Smooth muscle cell (in vitro differentiated cells): ENCODE measurements at regions not wholly inside any gene's neighbourhood (a gene's known extent, or its start where the extent isn't known, plus 50 kb on each side); places are given as distances from the start of the nearest gene placed in this dataset.
A peak's percentile ranks its signal among the peaks of the same experiment; 100 is the strongest.

Experiments used
- DNase-seq: peaks from one replicate; lab custom pipeline; 2025; ENCODE audit not compliant: unreplicated experiment; lab: John Stamatoyannopoulos, UW
- H2AFZ ChIP-seq: fragments of 200-600 bp; sonication (generic); 2 replicates; pipeline ENCODE4 v1.6.0; 2016; ENCODE audit warnings: antibody characterized with exemption, low read depth, mild to moderate bottlenecking
- H3F3A ChIP-seq: fragments of 200-600 bp; sonication (generic); 2 replicates; pipeline ENCODE4 v1.6.0; 2017; ENCODE audit warnings: antibody characterized with exemption, low read depth
- H3K27ac ChIP-seq: fragments of 200-600 bp; sonication (generic); 2 replicates; pipeline ENCODE4 v1.5.1; 2016; ENCODE audit warnings: low read depth, mild to moderate bottlenecking
- H3K27me3 ChIP-seq: fragments of 200-600 bp; sonication (generic); 2 replicates; pipeline ENCODE4 v1.6.1; 2016; ENCODE audit warnings: low read depth, mild to moderate bottlenecking
- H3K36me3 ChIP-seq: fragments of 200-600 bp; sonication (generic); 2 replicates; pipeline ENCODE4 v1.5.1; 2016; ENCODE audit warnings: low read depth
- H3K4me1 ChIP-seq: fragments of 200-600 bp; sonication (generic); 2 replicates; pipeline ENCODE4 v1.5.1; 2016; ENCODE audit warnings: low read depth
- H3K4me2 ChIP-seq: fragments of 200-600 bp; sonication (generic); 2 replicates; pipeline ENCODE4 v1.6.0; 2016; ENCODE audit warnings: mild to moderate bottlenecking
- H3K4me3 ChIP-seq: fragments of 200-600 bp; sonication (generic); 2 replicates; pipeline ENCODE4 v1.5.1; 2016; ENCODE audit warnings: mild to moderate bottlenecking
- H3K79me2 ChIP-seq: fragments of 200-600 bp; sonication (generic); 2 replicates; pipeline ENCODE4 v1.6.0; 2016; ENCODE audit warnings: low read depth, mild to moderate bottlenecking
- H3K9ac ChIP-seq: fragments of 200-600 bp; sonication (generic); 2 replicates; pipeline ENCODE4 v1.6.0; 2016; ENCODE audit warnings: low read depth
- H3K9me3 ChIP-seq: fragments of 200-600 bp; sonication (generic); replicated peaks from 2 replicates; pipeline ENCODE4 v1.5.1; 2016; ENCODE audit warnings: low read depth
- H4K20me1 ChIP-seq: fragments of 200-600 bp; sonication (generic); 2 replicates; pipeline ENCODE4 v1.6.0; 2016; ENCODE audit warnings: low read depth
- WGBS: methylation state at CpG from one replicate; pipeline ENCODE4 v1.1.7; 2016; ENCODE audit warnings: low lambda C conversion rate; 5-methylcytosine and 5-hydroxymethylcytosine counted together
- TF ChIP-seq, protein P1 (sequence below): fragments of 200-600 bp; sonication (generic); IDR thresholded peaks from 2 replicates; pipeline ENCODE4 v1.5.1; 2017; ENCODE audit warnings: borderline replicate concordance, mild to moderate bottlenecking, antibody characterized with exemption; ENCODE audit not compliant: insufficient read depth, poor library complexity, severe bottlenecking

DNA sequence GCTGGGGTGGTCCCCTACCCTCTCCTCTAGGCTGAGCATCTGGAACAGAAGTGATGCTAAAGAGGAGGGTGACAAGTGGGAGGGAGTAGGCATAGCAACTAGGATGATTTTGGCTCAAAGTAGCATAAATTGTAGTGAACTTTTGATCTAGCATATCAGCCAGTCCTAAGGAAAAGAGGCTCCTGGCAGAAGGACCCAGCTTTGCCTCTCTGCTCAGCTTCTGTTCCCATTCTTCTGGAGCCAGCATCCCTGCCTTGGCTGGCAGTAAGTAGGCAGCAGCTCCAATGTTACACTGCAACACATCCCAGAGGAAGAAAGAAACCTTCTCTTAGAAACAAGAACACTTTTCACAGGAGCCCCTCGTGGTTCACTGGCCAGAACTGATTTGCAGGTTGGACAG is 487.0 kb downstream of the MTRR start:
- Histone ChIP-seq H3K9me3 (no peaks in the 10 kb centered on the region), H3K4me3 (no peak overlapping the region), H3K9ac (no peak overlapping the region), H3K79me2 (no peaks in the 10 kb centered on the region), H3K36me3 (no peaks in the 10 kb centered on the region), H2AFZ (no peak overlapping the region), H3K27me3 (no peaks in the 10 kb centered on the region), H3K27ac (no peak overlapping the region), H3K4me2 (no peak overlapping the region), H3F3A (no peaks in the 10 kb centered on the region), H4K20me1 (no peaks in the 10 kb centered on the region), H3K4me1 (no peaks in the 10 kb centered on the region)
- no peak for DNase-seq
- TF ChIP-seq, protein P1, sequence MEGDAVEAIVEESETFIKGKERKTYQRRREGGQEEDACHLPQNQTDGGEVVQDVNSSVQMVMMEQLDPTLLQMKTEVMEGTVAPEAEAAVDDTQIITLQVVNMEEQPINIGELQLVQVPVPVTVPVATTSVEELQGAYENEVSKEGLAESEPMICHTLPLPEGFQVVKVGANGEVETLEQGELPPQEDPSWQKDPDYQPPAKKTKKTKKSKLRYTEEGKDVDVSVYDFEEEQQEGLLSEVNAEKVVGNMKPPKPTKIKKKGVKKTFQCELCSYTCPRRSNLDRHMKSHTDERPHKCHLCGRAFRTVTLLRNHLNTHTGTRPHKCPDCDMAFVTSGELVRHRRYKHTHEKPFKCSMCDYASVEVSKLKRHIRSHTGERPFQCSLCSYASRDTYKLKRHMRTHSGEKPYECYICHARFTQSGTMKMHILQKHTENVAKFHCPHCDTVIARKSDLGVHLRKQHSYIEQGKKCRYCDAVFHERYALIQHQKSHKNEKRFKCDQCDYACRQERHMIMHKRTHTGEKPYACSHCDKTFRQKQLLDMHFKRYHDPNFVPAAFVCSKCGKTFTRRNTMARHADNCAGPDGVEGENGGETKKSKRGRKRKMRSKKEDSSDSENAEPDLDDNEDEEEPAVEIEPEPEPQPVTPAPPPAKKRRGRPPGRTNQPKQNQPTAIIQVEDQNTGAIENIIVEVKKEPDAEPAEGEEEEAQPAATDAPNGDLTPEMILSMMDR, result no peak
- WGBS, result 26% methylated on average over 1 of the region's 1 CpG

DNA sequence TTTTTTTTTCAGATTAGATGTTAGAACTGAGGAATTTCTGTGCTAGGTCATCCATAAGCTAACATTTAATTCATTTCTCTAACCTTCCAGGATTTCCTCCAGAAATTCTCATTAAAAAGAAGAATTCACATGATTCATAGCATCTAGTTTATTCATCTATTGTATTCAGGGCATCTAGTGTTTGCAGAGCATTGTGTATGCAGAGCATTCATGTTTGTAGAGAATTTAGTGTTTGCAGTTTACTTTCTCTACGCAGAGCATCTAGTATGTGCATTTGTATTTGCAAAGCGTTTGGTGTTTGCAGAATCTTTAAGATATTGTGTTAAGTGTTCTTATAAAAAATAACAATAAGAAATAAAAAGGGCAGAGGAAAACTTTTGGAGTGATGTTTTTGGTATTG is 491.1 kb downstream of the MTRR start:
- 44% methylated on average over 2 of the region's 2 CpGs for WGBS
- Histone ChIP-seq H3K4me1 (no peaks in the 10 kb centered on the region), H4K20me1 (no peaks in the 10 kb centered on the region), H2AFZ (no peak overlapping the region), H3K79me2 (no peaks in the 10 kb centered on the region), H3K27me3 (no peaks in the 10 kb centered on the region), H3F3A (no peaks in the 10 kb centered on the region), H3K9me3 (no peaks in the 10 kb centered on the region), H3K36me3 (no peaks in the 10 kb centered on the region), H3K27ac (no peak overlapping the region), H3K4me2 (no peak overlapping the region), H3K9ac (no peak overlapping the region), H3K4me3 (no peak overlapping the region)
- TF ChIP-seq, protein P1, result no peak
- no peak for DNase-seq

DNA sequence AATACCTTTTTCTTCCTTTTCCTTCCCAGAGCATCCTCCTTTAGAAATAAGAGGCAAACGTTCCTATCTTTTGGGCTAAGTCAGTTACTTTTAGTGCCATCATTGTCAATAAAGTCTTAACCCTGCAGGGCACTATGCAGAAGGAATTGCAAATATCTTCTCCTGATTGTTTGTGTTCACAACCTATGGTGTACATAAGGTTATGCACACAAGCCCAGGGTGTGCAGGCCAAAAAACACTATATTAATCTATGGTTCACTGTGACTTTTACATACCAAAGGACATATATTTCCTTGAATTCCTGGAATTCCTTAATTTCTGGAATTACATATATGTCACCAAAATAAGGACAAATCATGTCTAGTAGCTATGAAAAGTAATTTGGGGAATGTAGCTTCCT is 493.5 kb downstream of the MTRR start:
- 83% methylated on average over 1 of the region's 1 CpG for WGBS
- H3K27ac ChIP-seq, result peak overlapping the region; percentile 38

DNA sequence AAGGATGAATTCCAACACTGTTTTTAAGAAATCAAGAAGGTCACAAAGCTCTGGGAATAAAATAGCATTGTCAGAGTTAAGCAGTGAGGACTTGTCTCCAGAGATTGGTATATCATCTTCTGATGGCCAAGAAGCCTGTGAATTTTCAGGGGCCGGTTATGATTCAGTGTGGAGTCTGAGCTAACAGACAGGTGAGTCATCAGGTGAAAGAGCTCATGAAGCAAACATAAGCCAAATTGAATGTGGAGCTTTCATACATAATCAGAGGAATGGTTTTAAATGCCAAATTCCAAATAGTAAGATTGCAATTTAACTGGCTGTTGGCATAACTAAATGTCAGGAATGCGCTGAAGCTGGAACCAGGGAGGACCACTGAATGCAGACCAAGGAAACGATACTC is 494.2 kb downstream of the MTRR start:
- DNase-seq, result no peak
- no peak overlapping the region for H3K9ac ChIP-seq
- H3K4me1 ChIP-seq, result no peaks in the 10 kb centered on the region

More for the DNA sequence above, 493.5 kb downstream of the MTRR start:
- no peaks in the 10 kb centered on the region for H4K20me1 ChIP-seq
- H3K4me2 ChIP-seq, result no peak overlapping the region
- no peaks in the 10 kb centered on the region for H3K27me3 ChIP-seq
- H3K79me2 ChIP-seq, result no peaks in the 10 kb centered on the region
- H3F3A ChIP-seq, result no peaks in the 10 kb centered on the region
- TF ChIP-seq, protein P1, result no peak
- no peak overlapping the region for H3K4me3 ChIP-seq
- DNase-seq, result no peak
- H2AFZ ChIP-seq, result no peak overlapping the region
- H3K9ac ChIP-seq, result no peak overlapping the region
- no peaks in the 10 kb centered on the region for H3K9me3 ChIP-seq
- no peaks in the 10 kb centered on the region for H3K4me1 ChIP-seq
- H3K36me3 ChIP-seq, result no peaks in the 10 kb centered on the region

More for the DNA sequence above, 494.2 kb downstream of the MTRR start:
- Histone ChIP-seq H3K9me3 (no peaks in the 10 kb centered on the region), H2AFZ (no peak overlapping the region), H3K4me2 (no peak overlapping the region), H3K36me3 (no peaks in the 10 kb centered on the region), H3F3A (no peaks in the 10 kb centered on the region), H3K4me3 (no peak overlapping the region), H3K27me3 (no peaks in the 10 kb centered on the region), H4K20me1 (no peaks in the 10 kb centered on the region), H3K79me2 (no peaks in the 10 kb centered on the region), H3K27ac (peak overlapping the region; percentile 38)
- TF ChIP-seq, protein P1, result no peak
- WGBS, result 78% methylated on average over 3 of the region's 3 CpGs
